IMR-90 (cell line): ENCODE measurements at regions not wholly inside any gene's neighbourhood (a gene's known extent, or its start where the extent isn't known, plus 50 kb on each side); places are given as distances from the start of the nearest gene placed in this dataset.

ENCODE experiments used
- ATAC-seq: fragments of 200-7000 bp; cut with Tn5 transposase; 2 replicates; pipeline ENCODE4 v1.9.1; 2020; ENCODE audit warnings: low read depth, mild to moderate bottlenecking, moderate library complexity
- BruUV-seq: library from RNA; stranded (reverse); fragments of 400-500 nt; replicated peaks from 2 replicates; lab custom pipeline; 2021; lab: Mats Ljungman, UMichigan
- CTCF ChIA-PET: fragments of 300-600 bp; formaldehyde crosslinking; extraction: SDS; loops from one replicate; lab custom pipeline; 2021; ENCODE audit warnings: antibody characterized with exemption; lab: Yijun Ruan, JAX
- POLR2A ChIA-PET: fragments of 300-600 bp; sonication (Branson Sonifier 250); formaldehyde crosslinking; loops from one replicate; lab custom pipeline; 2022; ENCODE audit warnings: antibody characterized with exemption; ENCODE audit not compliant: unreplicated experiment; lab: Charles Lee
- DNase-seq: peaks from one replicate; pipeline ENCODE4 v3.0.0; 2013
- H2AFZ ChIP-seq: replicated peaks from 2 replicates; pipeline ENCODE3; 2013; ENCODE audit warnings: low read length, mild to moderate bottlenecking; ENCODE audit not compliant: poor library complexity
- H2AK5ac ChIP-seq: 2 replicates; pipeline ENCODE4 v1.6.1; 2013; ENCODE audit warnings: low read depth, low read length, inconsistent platforms
- H2AK9ac ChIP-seq: replicated peaks from 2 replicates; pipeline ENCODE3; 2013; ENCODE audit warnings: mild to moderate bottlenecking, low read depth, low read length, moderate library complexity; ENCODE audit not compliant: poor library complexity
- H2BK120ac ChIP-seq: 2 replicates; pipeline ENCODE4 v1.6.1; 2013; ENCODE audit warnings: low read depth, low read length, inconsistent platforms
- H2BK15ac ChIP-seq: 3 replicates; pipeline ENCODE4 v1.6.1; 2013; ENCODE audit warnings: low read depth, low read length, inconsistent platforms
- H2BK20ac ChIP-seq: 2 replicates; pipeline ENCODE4 v1.6.1; 2013; ENCODE audit warnings: low read depth, mild to moderate bottlenecking, inconsistent platforms, low read length, moderate library complexity
- H2BK5ac ChIP-seq: 2 replicates; pipeline ENCODE4 v1.6.1; 2013; ENCODE audit warnings: mild to moderate bottlenecking, low read depth, low read length, inconsistent platforms; ENCODE audit not compliant: poor library complexity, severe bottlenecking
- H3K14ac ChIP-seq: replicated peaks from 2 replicates; pipeline ENCODE4 v1.6.1; 2013; ENCODE audit warnings: low read depth, low read length, inconsistent platforms
- H3K18ac ChIP-seq: 2 replicates; pipeline ENCODE4 v1.6.1; 2013; ENCODE audit warnings: low read depth, low read length, control low read depth
- H3K23ac ChIP-seq: 2 replicates; pipeline ENCODE4 v1.6.1; 2013; ENCODE audit warnings: low read depth, low read length, inconsistent platforms
- H3K27ac ChIP-seq: 2 replicates; pipeline ENCODE4 v1.5.1; 2013; ENCODE audit warnings: mild to moderate bottlenecking, control low read depth, low read length; ENCODE audit not compliant: insufficient read depth
- H3K27me3 ChIP-seq: 2 replicates; pipeline ENCODE4 v1.6.1; 2013; ENCODE audit warnings: low read length; ENCODE audit not compliant: control insufficient read depth, insufficient read depth
- H3K36me3 ChIP-seq: 2 replicates; pipeline ENCODE4 v1.6.1; 2013; ENCODE audit warnings: low read length, mixed read lengths; ENCODE audit not compliant: control insufficient read depth, insufficient read depth
- H3K4ac ChIP-seq: 2 replicates; pipeline ENCODE4 v1.6.1; 2013; ENCODE audit warnings: low read depth, low read length, inconsistent platforms
- H3K4me1 ChIP-seq: 2 replicates; pipeline ENCODE4 v1.6.1; 2013; ENCODE audit warnings: low read length, mixed read lengths; ENCODE audit not compliant: control insufficient read depth, insufficient read depth
- H3K4me2 ChIP-seq: 2 replicates; pipeline ENCODE4 v1.6.1; 2013; ENCODE audit warnings: low read depth, mild to moderate bottlenecking, control low read depth, low read length, moderate library complexity
- H3K4me3 ChIP-seq: 2 replicates; pipeline ENCODE4 v1.5.1; 2013; ENCODE audit warnings: low read depth, mild to moderate bottlenecking, control low read depth, low read length, moderate library complexity; ENCODE audit not compliant: insufficient read depth
- H3K56ac ChIP-seq: 2 replicates; pipeline ENCODE4 v1.6.1; 2013; ENCODE audit warnings: low read length, inconsistent platforms; ENCODE audit not compliant: insufficient read depth; ENCODE audit errors: extremely low read depth
- H3K79me1 ChIP-seq, 2 experiments: 2 replicates each; pipeline ENCODE4 v1.6.1; 2013; ENCODE audit warnings: low read length in 2 of 2, inconsistent platforms in 1 of 2, low read depth in 1 of 2
- H3K9ac ChIP-seq: 2 replicates; pipeline ENCODE4 v1.6.1; 2013; ENCODE audit warnings: low read depth, low read length, control low read depth
- H3K9me1 ChIP-seq: 2 replicates; pipeline ENCODE4 v1.6.1; 2013; ENCODE audit warnings: low read length, inconsistent platforms; ENCODE audit not compliant: insufficient read depth
- H3K9me3 ChIP-seq: 2 replicates; pipeline ENCODE4 v1.6.1; 2013; ENCODE audit warnings: low read length; ENCODE audit not compliant: control insufficient read depth, insufficient read depth
- H4K20me1 ChIP-seq: 2 replicates; pipeline ENCODE4 v1.6.1; 2013; ENCODE audit warnings: low read length, inconsistent platforms; ENCODE audit not compliant: insufficient read depth
- H4K5ac ChIP-seq: 2 replicates; pipeline ENCODE4 v1.6.1; 2013; ENCODE audit warnings: mild to moderate bottlenecking, low read depth, low read length, control low read depth
- H4K8ac ChIP-seq, 2 experiments: 2 replicates each; pipeline ENCODE4 v1.6.1; 2013; ENCODE audit warnings: low read depth in 2 of 2, low read length in 2 of 2, control low read depth in 1 of 2, inconsistent platforms in 1 of 2
- H4K91ac ChIP-seq: 2 replicates; pipeline ENCODE4 v1.6.1; 2013; ENCODE audit warnings: low read depth, low read length, inconsistent platforms; ENCODE audit not compliant: insufficient read depth
- BHLHE40 ChIP-seq: fragments of 150-350 bp; IDR thresholded peaks from 2 replicates; pipeline ENCODE4 v1.6.1; 2016; ENCODE audit warnings: mild to moderate bottlenecking, low read depth, low read length
- CEBPB ChIP-seq: IDR thresholded peaks from 2 replicates; pipeline ENCODE4 v1.6.1; 2012; ENCODE audit warnings: low read depth, low read length, improper control_type of control experiment
- CHD1 ChIP-seq: IDR thresholded peaks from 2 replicates; pipeline ENCODE4 v1.6.1; 2012; ENCODE audit warnings: low read depth, low read length, improper control_type of control experiment
- CTCF ChIP-seq: conservative IDR thresholded peaks from 2 replicates; pipeline ENCODE4 v1.5.1; 2012; ENCODE audit warnings: mild to moderate bottlenecking, low read depth, low read length, improper control_type of control experiment
- ELK1 ChIP-seq: fragments of 150-350 bp; IDR thresholded peaks from 2 replicates; pipeline ENCODE4 v1.6.1; 2016; ENCODE audit warnings: low read depth, mild to moderate bottlenecking, low read length, moderate library complexity, borderline replicate concordance
- FOS ChIP-seq: fragments of 150-350 bp; IDR thresholded peaks from 2 replicates; pipeline ENCODE4 v1.6.1; 2016; ENCODE audit warnings: low read depth, low read length
- MAFK ChIP-seq: IDR thresholded peaks from 2 replicates; pipeline ENCODE4 v1.6.1; 2012; ENCODE audit warnings: low read depth, low read length, improper control_type of control experiment
- MAZ ChIP-seq: IDR thresholded peaks from 2 replicates; pipeline ENCODE4 v1.6.1; 2012; ENCODE audit warnings: low read depth, mild to moderate bottlenecking, low read length, improper control_type of control experiment, moderate library complexity, borderline replicate concordance
- MXI1 ChIP-seq: IDR thresholded peaks from 2 replicates; pipeline ENCODE4 v1.6.1; 2012; ENCODE audit warnings: low read depth, mild to moderate bottlenecking, low read length, moderate library complexity, borderline replicate concordance
- NFE2L2 ChIP-seq: fragments of 150-350 bp; IDR thresholded peaks from 2 replicates; pipeline ENCODE4 v1.6.1; 2016; ENCODE audit warnings: low read depth, mild to moderate bottlenecking, low read length
- RAD21 ChIP-seq: IDR thresholded peaks from 2 replicates; pipeline ENCODE4 v1.6.1; 2012; ENCODE audit warnings: low read length, improper control_type of control experiment
- RCOR1 ChIP-seq: IDR thresholded peaks from 2 replicates; pipeline ENCODE4 v1.6.1; 2012; ENCODE audit warnings: mild to moderate bottlenecking, low read length, improper control_type of control experiment; ENCODE audit not compliant: insufficient replicate concordance
- RFX5 ChIP-seq: IDR thresholded peaks from 2 replicates; pipeline ENCODE4 v1.8.0; 2012; ENCODE audit warnings: low read depth, mild to moderate bottlenecking, low read length, moderate library complexity
- SMC3 ChIP-seq: fragments of 150-350 bp; IDR thresholded peaks from 2 replicates; pipeline ENCODE4 v1.6.1; 2016; ENCODE audit warnings: low read depth, mild to moderate bottlenecking, antibody characterized with exemption, low read length, moderate library complexity
- USF2 ChIP-seq: fragments of 150-350 bp; IDR thresholded peaks from 2 replicates; pipeline ENCODE4 v1.6.1; 2017; ENCODE audit warnings: mild to moderate bottlenecking, antibody characterized with exemption, low read length, low read depth
- WGBS, 2 experiments: methylation state at CpG; one replicate each; pipeline versions ENCODE4 v1.1.5 to v1.1.7; 2013; ENCODE audit warnings: missing lambda C conversion rate in 2 of 2; ENCODE audit not compliant: insufficient read length in 1 of 2; ENCODE audit errors: extremely low coverage in 2 of 2; 5-methylcytosine and 5-hydroxymethylcytosine counted together
- dilution Hi-C: fragments of 300-500 bp; cut with HindIII; formaldehyde crosslinking; loops from one replicate; pipeline ENCODE4 v1.14.3; 2018; ENCODE audit warnings: low sequenced_read_pairs; ENCODE audit not compliant: unreplicated experiment
- in situ Hi-C: fragments of 300-500 bp; cut with MboI; formaldehyde crosslinking; loops from 3 replicates; pipeline ENCODE4 v1.14.3; 2019; ENCODE audit warnings: low sequenced_read_pairs, inconsistent platforms, mixed read lengths
- intact Hi-C: fragments of 100-400 bp; cut with micrococcal nuclease; formaldehyde crosslinking; loops from 2 replicates; pipeline ENCODE4 v1.10.0; 2022

GRCh38 chr6:121540210-121540609 lies 104.8 kb downstream of the GJA1 start:
- Histone ChIP-seq H3K9me1 (no peaks in the 10 kb centered on the region), H3K4me2 (no peak overlapping the region), H3K18ac (no peak overlapping the region), H3K27me3 (no peaks in the 10 kb centered on the region), H3K9me3 (no peaks in the 10 kb centered on the region), H2AFZ (no peak overlapping the region), H2AK5ac (no peak overlapping the region), H3K23ac (no peak overlapping the region), H3K79me1 (no peaks in the 10 kb centered on the region), H3K4ac (no peak overlapping the region), H2BK15ac (no peak overlapping the region), H3K14ac (no peak overlapping the region), H4K91ac (no peak overlapping the region), H3K9ac (no peak overlapping the region), H3K4me1 (no peaks in the 10 kb centered on the region), H3K27ac (no peak overlapping the region), H4K5ac (no peak overlapping the region), H2BK5ac (no peak overlapping the region), H2AK9ac (no peak overlapping the region), H4K8ac (no peak overlapping the region), H4K20me1 (no peaks in the 10 kb centered on the region), H3K56ac (no peak overlapping the region), H2BK120ac (no peak overlapping the region), H3K36me3 (no peaks in the 10 kb centered on the region), H3K4me3 (no peak overlapping the region), H2BK20ac (no peak overlapping the region)
- ATAC-seq (no peak), DNase-seq (no peak)
- no TSS peak for BruUV-seq
- ChIA-PET POLR2A (no interaction called here), CTCF (interaction anchor here (0.6 kb wide), 2 partner anchors 15 to 133 kb away, joined by 3 read pairs; no protein-coding TSS in a partner anchor)
- TF ChIP-seq MAZ (no peak), RFX5 (no peak), ELK1 (no peak), MXI1 (no peak), FOS (no peak), CEBPB (no peak), BHLHE40 (no peak), USF2 (no peak), MAFK (no peak), RCOR1 (no peak), NFE2L2 (no peak), CHD1 (no peak), CTCF (no peak), SMC3 (no peak), RAD21 (no peak)
- dilution Hi-C loops (no loop called here), in situ Hi-C loops (no loop called here), intact Hi-C loops (no loop called here)
- WGBS, 2 experiments: no CpG with 5 or more reads among the region's 2 CpGs
